OCI-LY1 (cell line): ENCODE measurements at regions not wholly inside any gene's neighbourhood (a gene's known extent, or its start where the extent isn't known, plus 50 kb on each side); places are given as distances from the start of the nearest gene placed in this dataset.

ENCODE experiments used
- H2AFZ ChIP-seq: fragments of 200-600 bp; sonication (generic), shearing (Covaris generic); 2 replicates; pipeline ENCODE4 v1.6.0; 2014; ENCODE audit warnings: antibody characterized with exemption, mild to moderate bottlenecking, low read length
- H3F3A ChIP-seq: fragments of 200-600 bp; sonication (generic), shearing (Covaris generic); 2 replicates; pipeline ENCODE4 v1.6.0; 2014; ENCODE audit warnings: mild to moderate bottlenecking, antibody characterized with exemption, low read length, moderate library complexity; ENCODE audit not compliant: insufficient read depth
- H3K27ac ChIP-seq: fragments of 200-600 bp; sonication (generic); 2 replicates; pipeline ENCODE4 v1.5.1; 2014; ENCODE audit warnings: low read length, mixed run types, mild to moderate bottlenecking, low read depth; ENCODE audit not compliant: poor library complexity, severe bottlenecking
- H3K27me3 ChIP-seq: fragments of 200-600 bp; sonication (generic); 2 replicates; pipeline ENCODE4 v1.6.0; 2014; ENCODE audit warnings: antibody characterized with exemption, mild to moderate bottlenecking, low read length, moderate library complexity; ENCODE audit not compliant: insufficient read depth
- H3K36me3 ChIP-seq: fragments of 200-600 bp; sonication (generic); 2 replicates; pipeline ENCODE4 v1.6.1; 2014; ENCODE audit warnings: mild to moderate bottlenecking, antibody characterized with exemption, low read length, moderate library complexity, mixed read lengths; ENCODE audit not compliant: insufficient read depth
- H3K4me1 ChIP-seq: fragments of 200-600 bp; sonication (generic); 2 replicates; pipeline ENCODE4 v1.5.1; 2014; ENCODE audit warnings: mild to moderate bottlenecking, low read length, moderate library complexity; ENCODE audit not compliant: insufficient read depth, severe bottlenecking
- H3K4me2 ChIP-seq: fragments of 200-600 bp; sonication (generic), shearing (Covaris generic); 2 replicates; pipeline ENCODE4 v1.6.1; 2014; ENCODE audit warnings: low read length
- H3K4me3 ChIP-seq: fragments of 200-600 bp; sonication (generic); 2 replicates; pipeline ENCODE4 v1.5.1; 2014; ENCODE audit warnings: low read length, low read depth, mild to moderate bottlenecking, mixed read lengths; ENCODE audit not compliant: poor library complexity, severe bottlenecking
- H3K79me2 ChIP-seq: fragments of 200-600 bp; shearing (Covaris generic); 2 replicates; pipeline ENCODE4 v1.6.1; 2016; ENCODE audit warnings: mixed run types, low read length, mixed read lengths; ENCODE audit not compliant: insufficient read depth
- H3K9ac ChIP-seq: fragments of 200-600 bp; sonication (generic), shearing (Covaris generic); 2 replicates; pipeline ENCODE4 v1.6.1; 2014; ENCODE audit warnings: mild to moderate bottlenecking, low read length, mixed read lengths
- H3K9me2 ChIP-seq: fragments of 200-600 bp; sonication (generic), shearing (Covaris generic); 2 replicates; pipeline ENCODE4 v1.6.1; 2014; ENCODE audit warnings: low read depth, mild to moderate bottlenecking, low read length, mixed read lengths
- H3K9me3 ChIP-seq: fragments of 200-600 bp; shearing (Covaris generic); 2 replicates; pipeline ENCODE4 v1.6.1; 2014; ENCODE audit warnings: low read length, mixed read lengths
- H4K20me1 ChIP-seq: fragments of 200-600 bp; sonication (generic), shearing (Covaris generic); 2 replicates; pipeline ENCODE4 v1.6.0; 2016; ENCODE audit warnings: mild to moderate bottlenecking, low read length; ENCODE audit not compliant: insufficient read depth
- CTCF ChIP-seq: fragments of 200-600 bp; sonication (generic), shearing (Covaris generic); IDR thresholded peaks from 2 replicates; pipeline ENCODE4 v1.5.1; 2017; ENCODE audit warnings: mild to moderate bottlenecking, antibody characterized with exemption, low read length, moderate library complexity, mixed read lengths
- EZH2 ChIP-seq: fragments of 200-600 bp; sonication (generic), shearing (Covaris generic); IDR thresholded peaks from 2 replicates; pipeline ENCODE4 v1.8.0; 2017; ENCODE audit warnings: borderline replicate concordance, mixed run types, mild to moderate bottlenecking, antibody characterized with exemption, low read length, moderate library complexity, mixed read lengths

DNA sequence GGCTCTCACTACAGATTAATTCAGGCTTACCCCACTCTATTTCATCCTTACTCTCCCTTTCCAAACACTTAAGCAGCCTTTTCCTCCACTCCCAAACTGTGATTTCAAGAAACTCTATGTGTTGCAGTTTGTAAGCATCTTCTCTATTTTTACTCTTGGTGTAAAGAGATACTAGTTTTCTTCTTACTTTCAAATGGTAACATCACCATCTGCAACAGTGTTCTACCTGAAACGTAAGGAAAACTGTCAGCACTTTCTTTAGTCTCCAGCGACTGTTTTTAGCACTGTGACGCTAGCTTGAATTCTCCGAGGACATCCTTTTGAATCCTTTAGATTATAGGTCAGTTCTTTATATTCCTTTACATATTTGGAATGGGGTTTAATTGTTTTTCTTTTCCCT, 335.2 kb downstream of the PDGFC start:
- Histone ChIP-seq H4K20me1 (no peaks in the 10 kb centered on the region), H3K4me2 (no peak overlapping the region), H3K79me2 (no peaks in the 10 kb centered on the region), H2AFZ (no peak overlapping the region), H3K27me3 (no peaks in the 10 kb centered on the region), H3K9me2 (no peaks in the 10 kb centered on the region), H3K4me3 (no peak overlapping the region), H3K4me1 (no peaks in the 10 kb centered on the region), H3K27ac (no peak overlapping the region), H3K36me3 (no peaks in the 10 kb centered on the region), H3K9ac (no peak overlapping the region), H3F3A (no peaks in the 10 kb centered on the region), H3K9me3 (no peaks in the 10 kb centered on the region)
- TF ChIP-seq EZH2 (no peak), CTCF (no peak)

DNA sequence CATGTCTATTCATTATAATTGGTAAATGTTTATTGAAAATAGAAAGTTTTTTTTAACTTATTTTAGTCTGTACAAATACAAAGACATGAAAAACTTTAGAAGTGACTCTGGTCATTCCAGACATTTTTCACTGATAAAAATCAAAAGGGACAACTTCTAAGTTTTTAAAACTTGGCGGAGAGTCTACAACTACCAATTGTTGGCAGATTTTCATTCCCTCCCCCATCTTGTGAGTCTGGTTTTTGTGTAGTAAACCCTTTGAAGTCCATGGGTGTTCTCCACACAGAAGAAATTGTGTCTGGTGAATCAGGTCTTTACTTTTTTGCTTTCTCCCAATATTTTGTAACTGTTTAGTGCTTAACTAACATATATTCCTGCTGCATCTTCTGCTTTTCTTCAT, 336.5 kb downstream of the PDGFC start:
- no peak overlapping the region for H3K27ac ChIP-seq
- no peak overlapping the region for H3K9ac ChIP-seq
- no peaks in the 10 kb centered on the region for H3F3A ChIP-seq
- H3K4me2 ChIP-seq, result no peak overlapping the region
- H3K9me3 ChIP-seq, result no peaks in the 10 kb centered on the region
- H3K9me2 ChIP-seq, result no peaks in the 10 kb centered on the region
- no peak overlapping the region for H3K4me3 ChIP-seq
- no peak overlapping the region for H2AFZ ChIP-seq
- H3K36me3 ChIP-seq, result no peaks in the 10 kb centered on the region
- TF ChIP-seq EZH2, result no peak
- no peak for TF ChIP-seq CTCF
- H3K79me2 ChIP-seq, result no peaks in the 10 kb centered on the region
- no peaks in the 10 kb centered on the region for H4K20me1 ChIP-seq
- no peaks in the 10 kb centered on the region for H3K4me1 ChIP-seq
- no peaks in the 10 kb centered on the region for H3K27me3 ChIP-seq

- H3K4me1 ChIP-seq, result no peaks in the 10 kb centered on the region
- H3K4me3 ChIP-seq, result no peak overlapping the region
- no peaks in the 10 kb centered on the region for H3K27me3 ChIP-seq
- H2AFZ ChIP-seq, result no peak overlapping the region
- no peaks in the 10 kb centered on the region for H3K79me2 ChIP-seq
- no peaks in the 10 kb centered on the region for H4K20me1 ChIP-seq
- no peaks in the 10 kb centered on the region for H3K9me2 ChIP-seq
- no peak overlapping the region for H3K9ac ChIP-seq
- no peak for TF ChIP-seq CTCF
- no peak for TF ChIP-seq EZH2
- no peaks in the 10 kb centered on the region for H3F3A ChIP-seq
- H3K9me3 ChIP-seq, result no peaks in the 10 kb centered on the region
- H3K36me3 ChIP-seq, result no peaks in the 10 kb centered on the region
- H3K27ac ChIP-seq, result no peak overlapping the region
- H3K4me2 ChIP-seq, result no peak overlapping the region
Observed at GRCh38 chr4:156634612-156635011, 337.0 kb downstream of the PDGFC start.
